ENCODE measurements at regions not wholly inside any gene's neighbourhood (a gene's known extent, or its start where the extent isn't known, plus 50 kb on each side); places are given as distances from the start of the nearest gene placed in this dataset.

- Mint-ChIP-seq H3K27ac (ENCODE audit: unreplicated experiment) (no peak overlapping the region), H3K4me1 (ENCODE audit: low read depth, unreplicated experiment) (no peaks in the 10 kb centered on the region), H3K9me3 (ENCODE audit: unreplicated experiment) (no peaks in the 10 kb centered on the region), H3K36me3 (ENCODE audit: insufficient read depth, unreplicated experiment) (no peaks in the 10 kb centered on the region), H3K27me3 (ENCODE audit: insufficient read depth, unreplicated experiment) (peaks cover 4% of the 10 kb centered on the region), H3K4me3 (ENCODE audit: unreplicated experiment) (no peak overlapping the region)
- Histone ChIP-seq H3K36me3 (ENCODE audit: control insufficient read depth, insufficient read depth, low read length) (no peaks in the 10 kb centered on the region), H3K4me1 (peaks cover 4% of the 10 kb centered on the region; the same call in 1 of the 2 replicates), H3K9me3 (no peaks in the 10 kb centered on the region), H3K27me3 (replicated peaks; ENCODE audit: control insufficient read depth, insufficient read depth, low read length) (no peaks in the 10 kb centered on the region), H3K4me3 (ENCODE audit: low read depth, low read length) (no peak overlapping the region)
- TF ChIP-seq CTCF (IDR thresholded peaks at IDR 0.05; ENCODE audit: insufficient read depth in 1 of 2, low read depth in 1 of 2, low read length in 1 of 2, severe bottlenecking in 1 of 2, unreplicated experiment in 1 of 2), result no peak
- ChIA-PET CTCF (no interaction called here), POLR2A (no interaction called here)
- intact Hi-C loops (cut with micrococcal nuclease; ENCODE audit: unreplicated experiment), result no loop called here
- BruUV-seq (replicated peaks), result no TSS peak
- no peak for DNase-seq
Observed at GRCh38 chr7:38002689-38003088, 82.2 kb downstream of the EPDR1 start.

DNA sequence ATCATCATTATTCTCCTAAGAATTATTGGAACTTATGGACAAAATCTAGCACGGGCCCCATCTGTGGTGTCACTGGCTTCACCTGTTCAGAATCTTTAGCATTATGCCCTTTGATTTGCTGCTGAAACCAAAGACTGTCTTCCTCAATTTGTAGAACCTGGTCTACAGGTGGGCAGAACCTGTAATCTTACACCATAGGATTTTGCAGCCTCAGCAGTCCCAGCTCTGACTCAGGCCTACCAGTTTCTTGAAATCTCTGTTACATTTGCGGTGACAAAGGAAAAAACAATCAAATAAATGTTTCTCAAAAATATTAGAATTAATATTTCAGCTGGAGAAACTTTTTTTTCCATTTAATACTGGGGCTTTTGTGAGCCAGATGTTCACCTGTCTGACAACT is 86.1 kb downstream of the EPDR1 start:
- ChIA-PET POLR2A (no interaction called here), CTCF (no interaction called here)
- Histone ChIP-seq H3K9me3 (no peaks in the 10 kb centered on the region), H3K36me3 (ENCODE audit: control insufficient read depth, insufficient read depth, low read length) (no peaks in the 10 kb centered on the region), H3K27me3 (replicated peaks; ENCODE audit: control insufficient read depth, insufficient read depth, low read length) (no peaks in the 10 kb centered on the region), H3K4me1 (no peaks in the 10 kb centered on the region), H3K4me3 (ENCODE audit: low read depth, low read length) (no peak overlapping the region)
- Mint-ChIP-seq H3K27me3 (ENCODE audit: insufficient read depth, unreplicated experiment) (peaks cover 4% of the 10 kb centered on the region), H3K36me3 (ENCODE audit: insufficient read depth, unreplicated experiment) (no peaks in the 10 kb centered on the region), H3K4me3 (ENCODE audit: unreplicated experiment) (no peak overlapping the region), H3K9me3 (ENCODE audit: unreplicated experiment) (peaks cover 22% of the 10 kb centered on the region), H3K27ac (ENCODE audit: unreplicated experiment) (no peak overlapping the region), H3K4me1 (ENCODE audit: low read depth, unreplicated experiment) (no peaks in the 10 kb centered on the region)
- no peak for TF ChIP-seq CTCF (IDR thresholded peaks at IDR 0.05; ENCODE audit: insufficient read depth in 1 of 2, low read depth in 1 of 2, low read length in 1 of 2, severe bottlenecking in 1 of 2, unreplicated experiment in 1 of 2)
- intact Hi-C loops (cut with micrococcal nuclease; ENCODE audit: unreplicated experiment), result no loop called here
- no peak for DNase-seq
- BruUV-seq (replicated peaks), result no TSS peak

- H3K27me3 ChIP-seq (replicated peaks; ENCODE audit: control insufficient read depth, insufficient read depth, low read length), result no peaks in the 10 kb centered on the region
- ChIA-PET POLR2A (no interaction called here), CTCF (no interaction called here)
- no peak overlapping the region for H3K4me3 ChIP-seq (ENCODE audit: low read depth, low read length)
- Mint-ChIP-seq H3K36me3 (ENCODE audit: insufficient read depth, unreplicated experiment) (no peaks in the 10 kb centered on the region), H3K27me3 (ENCODE audit: insufficient read depth, unreplicated experiment) (peaks cover 3% of the 10 kb centered on the region), H3K4me3 (ENCODE audit: unreplicated experiment) (no peak overlapping the region), H3K9me3 (ENCODE audit: unreplicated experiment) (peaks cover 22% of the 10 kb centered on the region), H3K27ac (ENCODE audit: unreplicated experiment) (no peak overlapping the region), H3K4me1 (ENCODE audit: low read depth, unreplicated experiment) (no peaks in the 10 kb centered on the region)
- no peak for DNase-seq
- TF ChIP-seq CTCF (IDR thresholded peaks at IDR 0.05; ENCODE audit: insufficient read depth in 1 of 2, low read depth in 1 of 2, low read length in 1 of 2, severe bottlenecking in 1 of 2, unreplicated experiment in 1 of 2), result no peak
- BruUV-seq (replicated peaks), result no TSS peak
- H3K36me3 ChIP-seq (ENCODE audit: control insufficient read depth, insufficient read depth, low read length), result no peaks in the 10 kb centered on the region
- intact Hi-C loops (cut with micrococcal nuclease; ENCODE audit: unreplicated experiment), result no loop called here
- H3K4me1 ChIP-seq, result no peaks in the 10 kb centered on the region
- no peaks in the 10 kb centered on the region for H3K9me3 ChIP-seq
Observed at GRCh38 chr7:38007096-38007495, 86.7 kb downstream of the EPDR1 start.

Measured in Caco-2 (cell line).